HepG2 (cell line): ENCODE measurements at regions not wholly inside any gene's neighbourhood (a gene's known extent, or its start where the extent isn't known, plus 50 kb on each side); places are given as distances from the start of the nearest gene placed in this dataset.

Experiments
- GTF2F1 ChIP-seq: fragments of 150-350 bp; IDR thresholded peaks from 2 replicates; pipeline ENCODE4 v1.6.1; 2014; ENCODE audit warnings: low read length
- HOMEZ ChIP-seq: IDR thresholded peaks from 2 replicates; pipeline ENCODE4 v1.6.1; 2016; ENCODE audit warnings: low read depth
- RFX5 ChIP-seq: IDR thresholded peaks from 2 replicates; pipeline ENCODE4 v1.6.1; 2011; ENCODE audit warnings: low read depth, low read length, improper control_type of control experiment
- SAFB2 ChIP-seq: sonication (generic); formaldehyde crosslinking; IDR thresholded peaks from 2 replicates; pipeline ENCODE4 v1.5.1; 2020; ENCODE audit warnings: missing genetic modification reagents, low read depth, mild to moderate bottlenecking, borderline replicate concordance
- ZNF687 ChIP-seq: sonication (generic); formaldehyde crosslinking; IDR thresholded peaks from 2 replicates; pipeline ENCODE4 v1.5.1; 2020; ENCODE audit warnings: mild to moderate bottlenecking, missing genetic modification reagents, moderate library complexity

GRCh38 chr10:47098238-47098637, 187.0 kb downstream of the PTPN20 start:
- TF ChIP-seq RFX5 = no peak
- no peak for TF ChIP-seq SAFB2 (CRISPR knock-in tag)
- no peak for TF ChIP-seq GTF2F1
- no peak for TF ChIP-seq HOMEZ (CRISPR knock-in tag)
- no peak for TF ChIP-seq ZNF687
